ENCODE measurements at regions not wholly inside any gene's neighbourhood (a gene's known extent, or its start where the extent isn't known, plus 50 kb on each side); places are given as distances from the start of the nearest gene placed in this dataset.

- DNase-seq (ENCODE audit: insufficient read length) (no peak), FAIRE-seq (no peak)
- TF ChIP-seq POLR2AphosphoS5 (IDR thresholded peaks at IDR 0.05; ENCODE audit: low read depth, low read length) (no peak), TAF1 (IDR thresholded peaks at IDR 0.05; ENCODE audit: borderline replicate concordance, low read depth, low read length) (no peak), POLR2A (IDR thresholded peaks at IDR 0.05; ENCODE audit: low read depth, low read length) (no peak)
These were observed 305.4 kb downstream of the LPIN1 start for GRCh38 chr2:12051831-12052230.

GRCh38 chr2:12052796-12053195 lies 306.4 kb downstream of the LPIN1 start:
- no peak for FAIRE-seq
- DNase-seq (ENCODE audit: insufficient read length) = no peak
- TF ChIP-seq TAF1 (IDR thresholded peaks at IDR 0.05; ENCODE audit: borderline replicate concordance, low read depth, low read length) (no peak), POLR2AphosphoS5 (IDR thresholded peaks at IDR 0.05; ENCODE audit: low read depth, low read length) (no peak), POLR2A (IDR thresholded peaks at IDR 0.05; ENCODE audit: low read depth, low read length) (no peak)

- DNase-seq (ENCODE audit: insufficient read length) (no peak), FAIRE-seq (no peak)
- TF ChIP-seq TAF1 (IDR thresholded peaks at IDR 0.05; ENCODE audit: borderline replicate concordance, low read depth, low read length) (no peak), POLR2A (IDR thresholded peaks at IDR 0.05; ENCODE audit: low read depth, low read length) (no peak), POLR2AphosphoS5 (IDR thresholded peaks at IDR 0.05; ENCODE audit: low read depth, low read length) (no peak)
These were observed 308.7 kb downstream of the LPIN1 start for GRCh38 chr2:12054956-12055618.

- DNase-seq (ENCODE audit: insufficient read length) = no peak
- FAIRE-seq = peak; percentile 44
These were observed 311.2 kb downstream of the LPIN1 start for GRCh38 chr2:12057436-12058166.

GRCh38 chr2:12059616-12060441 lies 313.4 kb downstream of the LPIN1 start:
- DNase-seq (ENCODE audit: insufficient read length) (no peak), FAIRE-seq (no peak)
- TF ChIP-seq POLR2A (IDR thresholded peaks at IDR 0.05; ENCODE audit: low read depth, low read length) (no peak), TAF1 (IDR thresholded peaks at IDR 0.05; ENCODE audit: borderline replicate concordance, low read depth, low read length) (no peak), POLR2AphosphoS5 (IDR thresholded peaks at IDR 0.05; ENCODE audit: low read depth, low read length) (no peak)

More at GRCh38 chr2:12057436-12058166, 311.2 kb downstream of the LPIN1 start:
- TF ChIP-seq POLR2AphosphoS5 (IDR thresholded peaks at IDR 0.05; ENCODE audit: low read depth, low read length) = no peak
- no peak for TF ChIP-seq POLR2A (IDR thresholded peaks at IDR 0.05; ENCODE audit: low read depth, low read length)

- DNase-seq (ENCODE audit: insufficient read length) = no peak
- no peak for FAIRE-seq
- no peak for TF ChIP-seq POLR2AphosphoS5 (IDR thresholded peaks at IDR 0.05; ENCODE audit: low read depth, low read length)
These were observed 314.5 kb downstream of the LPIN1 start for GRCh38 chr2:12060886-12061285.

- FAIRE-seq (no peak), DNase-seq (ENCODE audit: insufficient read length) (no peak)
- TF ChIP-seq POLR2A (IDR thresholded peaks at IDR 0.05; ENCODE audit: low read depth, low read length) (no peak), TAF1 (IDR thresholded peaks at IDR 0.05; ENCODE audit: borderline replicate concordance, low read depth, low read length) (no peak), POLR2AphosphoS5 (IDR thresholded peaks at IDR 0.05; ENCODE audit: low read depth, low read length) (no peak)
These were observed 315.0 kb downstream of the LPIN1 start for GRCh38 chr2:12061286-12062052.

GRCh38 chr2:12062053-12062395 lies 315.6 kb downstream of the LPIN1 start:
- FAIRE-seq (no peak), DNase-seq (ENCODE audit: insufficient read length) (no peak)
- TF ChIP-seq TAF1 (IDR thresholded peaks at IDR 0.05; ENCODE audit: borderline replicate concordance, low read depth, low read length) (no peak), POLR2A (IDR thresholded peaks at IDR 0.05; ENCODE audit: low read depth, low read length) (no peak), POLR2AphosphoS5 (IDR thresholded peaks at IDR 0.05; ENCODE audit: low read depth, low read length) (no peak)

- no peak for FAIRE-seq
These were observed 316.8 kb downstream of the LPIN1 start for GRCh38 chr2:12063210-12063609.

GRCh38 chr2:12064153-12064552 lies 317.7 kb downstream of the LPIN1 start:
- TF ChIP-seq POLR2A (IDR thresholded peaks at IDR 0.05; ENCODE audit: low read depth, low read length) (no peak), TAF1 (IDR thresholded peaks at IDR 0.05; ENCODE audit: borderline replicate concordance, low read depth, low read length) (no peak), POLR2AphosphoS5 (IDR thresholded peaks at IDR 0.05; ENCODE audit: low read depth, low read length) (no peak)
- DNase-seq (ENCODE audit: insufficient read length) (no peak), FAIRE-seq (no peak)

More at GRCh38 chr2:12063210-12063609, 316.8 kb downstream of the LPIN1 start:
- no peak for DNase-seq (ENCODE audit: insufficient read length)
- TF ChIP-seq TAF1 (IDR thresholded peaks at IDR 0.05; ENCODE audit: borderline replicate concordance, low read depth, low read length) (no peak), POLR2A (IDR thresholded peaks at IDR 0.05; ENCODE audit: low read depth, low read length) (no peak), POLR2AphosphoS5 (IDR thresholded peaks at IDR 0.05; ENCODE audit: low read depth, low read length) (no peak)

- no peak for TF ChIP-seq POLR2AphosphoS5 (IDR thresholded peaks at IDR 0.05; ENCODE audit: low read depth, low read length)
- TF ChIP-seq TAF1 (IDR thresholded peaks at IDR 0.05; ENCODE audit: borderline replicate concordance, low read depth, low read length) = no peak
- no peak for TF ChIP-seq POLR2A (IDR thresholded peaks at IDR 0.05; ENCODE audit: low read depth, low read length)
- FAIRE-seq (no peak), DNase-seq (ENCODE audit: insufficient read length) (no peak)
These were observed 319.7 kb downstream of the LPIN1 start for GRCh38 chr2:12066116-12066515.
